Activated CD4-positive, alpha-beta T cell treated with anti-CD3 and anti-CD28 coated beads, Interleukin-2, amount 10 ng/mL, durations not matched to agents 24 days and 14 days (primary cell): ENCODE measurements at regions not wholly inside any gene's neighbourhood (a gene's known extent, or its start where the extent isn't known, plus 50 kb on each side); places are given as distances from the start of the nearest gene placed in this dataset.

ENCODE experiments used
- DNase-seq: peaks from one replicate; pipeline ENCODE4 v3.0.0; 2022
- H3K27ac Mint-ChIP-seq: one replicate; pipeline ENCODE4 v1.8.0; 2022; ENCODE audit warnings: mild to moderate bottlenecking, mixed read lengths
- H3K27me3 Mint-ChIP-seq: one replicate; pipeline ENCODE4 v1.8.0; 2022; ENCODE audit warnings: mixed read lengths
- H3K36me3 Mint-ChIP-seq: one replicate; pipeline ENCODE4 v1.8.0; 2022; ENCODE audit warnings: low read depth, mild to moderate bottlenecking, mixed read lengths
- H3K4me1 Mint-ChIP-seq: one replicate; pipeline ENCODE4 v1.8.0; 2021; ENCODE audit warnings: mixed read lengths
- H3K4me3 Mint-ChIP-seq: one replicate; pipeline ENCODE4 v1.8.0; 2022; ENCODE audit warnings: mild to moderate bottlenecking, moderate library complexity, mixed read lengths
- H3K9me3 Mint-ChIP-seq: one replicate; pipeline ENCODE4 v1.8.0; 2021; ENCODE audit warnings: mixed read lengths
- intact Hi-C: fragments of 100-400 bp; cut with micrococcal nuclease; formaldehyde crosslinking; loops from one replicate; pipeline ENCODE4 v1.15.1; 2023

GRCh38 chr6:149218915-149219314 is 98.6 kb upstream of the TAB2 start:
- H3K4me1 Mint-ChIP-seq, result peaks cover 45% of the 10 kb centered on the region
- peak overlapping the region; percentile 78 for H3K27ac Mint-ChIP-seq
- H3K36me3 Mint-ChIP-seq, result peaks cover 23% of the 10 kb centered on the region
- no peaks in the 10 kb centered on the region for H3K27me3 Mint-ChIP-seq
- H3K9me3 Mint-ChIP-seq, result peaks cover 3% of the 10 kb centered on the region
- no peak for DNase-seq
- intact Hi-C loops, result loop anchor here (1.0 kb wide), 1 partner anchor 15 kb away; no protein-coding TSS in a partner anchor
- H3K4me3 Mint-ChIP-seq, result peak overlapping the region; percentile 38

- no peak for DNase-seq
- H3K4me3 Mint-ChIP-seq, result no peak overlapping the region
- H3K4me1 Mint-ChIP-seq, result peaks cover 51% of the 10 kb centered on the region
- peaks cover 3% of the 10 kb centered on the region for H3K9me3 Mint-ChIP-seq
- no peaks in the 10 kb centered on the region for H3K27me3 Mint-ChIP-seq
- H3K36me3 Mint-ChIP-seq, result peaks cover 30% of the 10 kb centered on the region
- H3K27ac Mint-ChIP-seq, result no peak overlapping the region
- intact Hi-C loops, result no loop called here
These were observed 96.4 kb upstream of the TAB2 start for GRCh38 chr6:149220882-149221773.

- Mint-ChIP-seq H3K4me1 (peaks cover 53% of the 10 kb centered on the region), H3K4me3 (no peak overlapping the region), H3K27ac (no peak overlapping the region), H3K27me3 (no peaks in the 10 kb centered on the region), H3K36me3 (peaks cover 33% of the 10 kb centered on the region), H3K9me3 (peaks cover 3% of the 10 kb centered on the region)
- intact Hi-C loops, result no loop called here
- no peak for DNase-seq
These were observed 95.8 kb upstream of the TAB2 start for GRCh38 chr6:149221774-149222070.

GRCh38 chr6:149223120-149223903 is 94.2 kb upstream of the TAB2 start:
- intact Hi-C loops, result no loop called here
- no peaks in the 10 kb centered on the region for H3K27me3 Mint-ChIP-seq
- no peak overlapping the region for H3K4me3 Mint-ChIP-seq
- no peak overlapping the region for H3K27ac Mint-ChIP-seq
- H3K36me3 Mint-ChIP-seq, result peaks cover 34% of the 10 kb centered on the region
- H3K4me1 Mint-ChIP-seq, result peaks cover 49% of the 10 kb centered on the region
- no peak for DNase-seq
- H3K9me3 Mint-ChIP-seq, result no peaks in the 10 kb centered on the region

GRCh38 chr6:149223904-149224351 is 93.6 kb upstream of the TAB2 start:
- intact Hi-C loops, result loop anchor here (1.0 kb wide), 1 partner anchor 8 kb away; no protein-coding TSS in a partner anchor
- no peak for DNase-seq
- Mint-ChIP-seq H3K36me3 (peaks cover 38% of the 10 kb centered on the region), H3K4me1 (peaks cover 46% of the 10 kb centered on the region), H3K9me3 (peaks cover 3% of the 10 kb centered on the region), H3K27me3 (no peaks in the 10 kb centered on the region), H3K4me3 (no peak overlapping the region), H3K27ac (no peak overlapping the region)

- H3K27me3 Mint-ChIP-seq, result no peaks in the 10 kb centered on the region
- intact Hi-C loops, result loop anchor here (1.0 kb wide), 1 partner anchor 8 kb away; no protein-coding TSS in a partner anchor
- H3K4me1 Mint-ChIP-seq, result peaks cover 47% of the 10 kb centered on the region
- H3K9me3 Mint-ChIP-seq, result peaks cover 6% of the 10 kb centered on the region
- no peak overlapping the region for H3K27ac Mint-ChIP-seq
- no peak overlapping the region for H3K4me3 Mint-ChIP-seq
- H3K36me3 Mint-ChIP-seq, result peaks cover 41% of the 10 kb centered on the region
- no peak for DNase-seq
These were observed 93.1 kb upstream of the TAB2 start for GRCh38 chr6:149224399-149224798.

GRCh38 chr6:149225370-149225769 is 92.1 kb upstream of the TAB2 start:
- Mint-ChIP-seq H3K4me3 (no peak overlapping the region), H3K4me1 (peaks cover 47% of the 10 kb centered on the region), H3K9me3 (peaks cover 6% of the 10 kb centered on the region), H3K27ac (no peak overlapping the region), H3K27me3 (no peaks in the 10 kb centered on the region), H3K36me3 (peaks cover 44% of the 10 kb centered on the region)
- DNase-seq, result no peak
- intact Hi-C loops, result no loop called here

- Mint-ChIP-seq H3K36me3 (peaks cover 46% of the 10 kb centered on the region), H3K9me3 (peaks cover 8% of the 10 kb centered on the region)
These were observed 91.6 kb upstream of the TAB2 start for GRCh38 chr6:149225946-149226345.

GRCh38 chr6:149227796-149228195 is 89.7 kb upstream of the TAB2 start:
- peaks cover 39% of the 10 kb centered on the region for H3K36me3 Mint-ChIP-seq
- no peak overlapping the region for H3K27ac Mint-ChIP-seq
- H3K9me3 Mint-ChIP-seq, result peaks cover 9% of the 10 kb centered on the region
- no peaks in the 10 kb centered on the region for H3K27me3 Mint-ChIP-seq
- H3K4me1 Mint-ChIP-seq, result peaks cover 59% of the 10 kb centered on the region
- intact Hi-C loops, result no loop called here
- DNase-seq, result no peak
- H3K4me3 Mint-ChIP-seq, result no peak overlapping the region

More at GRCh38 chr6:149225946-149226345, 91.6 kb upstream of the TAB2 start:
- Mint-ChIP-seq H3K4me3 (no peak overlapping the region), H3K4me1 (peaks cover 51% of the 10 kb centered on the region), H3K27me3 (no peaks in the 10 kb centered on the region), H3K27ac (no peak overlapping the region)
- no peak for DNase-seq
- intact Hi-C loops, result no loop called here

GRCh38 chr6:149228311-149228955 is 89.1 kb upstream of the TAB2 start:
- Mint-ChIP-seq H3K36me3 (peaks cover 39% of the 10 kb centered on the region), H3K27ac (peak overlapping the region; percentile 39), H3K9me3 (peaks cover 9% of the 10 kb centered on the region), H3K27me3 (no peaks in the 10 kb centered on the region), H3K4me1 (peaks cover 63% of the 10 kb centered on the region), H3K4me3 (no peak overlapping the region)
- intact Hi-C loops, result no loop called here
- DNase-seq, result no peak

- Mint-ChIP-seq H3K4me1 (peaks cover 63% of the 10 kb centered on the region), H3K4me3 (no peak overlapping the region), H3K27ac (peak overlapping the region; percentile 39), H3K9me3 (peaks cover 9% of the 10 kb centered on the region), H3K27me3 (no peaks in the 10 kb centered on the region), H3K36me3 (peaks cover 39% of the 10 kb centered on the region)
- no peak for DNase-seq
- intact Hi-C loops, result no loop called here
These were observed 88.4 kb upstream of the TAB2 start for GRCh38 chr6:149229096-149229495.

- Mint-ChIP-seq H3K27ac (peak overlapping the region; percentile 48), H3K4me1 (peaks cover 71% of the 10 kb centered on the region), H3K9me3 (peaks cover 12% of the 10 kb centered on the region), H3K4me3 (peak overlapping the region; percentile 2), H3K36me3 (peaks cover 38% of the 10 kb centered on the region), H3K27me3 (no peaks in the 10 kb centered on the region)
- intact Hi-C loops, result loop anchor here (5.0 kb wide), 1 partner anchor 201 kb away; no protein-coding TSS in a partner anchor
- DNase-seq, result no peak
These were observed 86.6 kb upstream of the TAB2 start for GRCh38 chr6:149230712-149231460.

GRCh38 chr6:149231778-149232177 is 85.7 kb upstream of the TAB2 start:
- H3K4me1 Mint-ChIP-seq, result peaks cover 65% of the 10 kb centered on the region
- DNase-seq, result no peak
- H3K27me3 Mint-ChIP-seq, result no peaks in the 10 kb centered on the region
- H3K36me3 Mint-ChIP-seq, result peaks cover 36% of the 10 kb centered on the region
- peak overlapping the region; percentile 98 for H3K27ac Mint-ChIP-seq
- peak overlapping the region; percentile 31 for H3K4me3 Mint-ChIP-seq
- H3K9me3 Mint-ChIP-seq, result peaks cover 12% of the 10 kb centered on the region
- intact Hi-C loops, result loop anchor here (5.0 kb wide), 1 partner anchor 201 kb away; no protein-coding TSS in a partner anchor
